8988T (cell line): ENCODE measurements at regions not wholly inside any gene's neighbourhood (a gene's known extent, or its start where the extent isn't known, plus 50 kb on each side); places are given as distances from the start of the nearest gene placed in this dataset.
A peak's percentile ranks its signal among the peaks of the same experiment; 100 is the strongest.
"Not testable (repeated sequence)": the region's sequence is repeated elsewhere in the genome, so short reads cannot be mapped to it uniquely, and the experiment has no call there.

Source experiments
- DNase-seq: peaks from one replicate; pipeline ENCODE4 v3.0.0; 2011

- DNase-seq: no peak
These were observed 280.4 kb downstream of the AEBP2 start for GRCh38 chr12:19719672-19720071.

GRCh38 chr12:19726122-19726521, 286.8 kb downstream of the AEBP2 start:
- no peak for DNase-seq

- DNase-seq: no peak
These were observed 287.3 kb downstream of the AEBP2 start for GRCh38 chr12:19726592-19726991.

GRCh38 chr12:19737019-19737418, 297.7 kb downstream of the AEBP2 start:
- no peak for DNase-seq

GRCh38 chr12:19739195-19739776, 300.0 kb downstream of the AEBP2 start:
- DNase-seq: peak; percentile 21

- DNase-seq: no peak
These were observed 301.3 kb downstream of the AEBP2 start for GRCh38 chr12:19740472-19741131.

- no peak for DNase-seq
These were observed 301.8 kb downstream of the AEBP2 start for GRCh38 chr12:19741132-19741489.

GRCh38 chr12:19744705-19745218, 305.5 kb downstream of the AEBP2 start:
- DNase-seq: no peak

GRCh38 chr12:19746471-19746870, 307.2 kb downstream of the AEBP2 start:
- no peak for DNase-seq

GRCh38 chr12:19749906-19750574, 310.7 kb downstream of the AEBP2 start:
- DNase-seq: no peak

- no peak for DNase-seq
These were observed 311.8 kb downstream of the AEBP2 start for GRCh38 chr12:19751078-19751477.

GRCh38 chr12:19752712-19753111, 313.4 kb downstream of the AEBP2 start:
- DNase-seq: no peak

- no peak for DNase-seq
These were observed 315.8 kb downstream of the AEBP2 start for GRCh38 chr12:19755136-19755535.

GRCh38 chr12:19757317-19757877, 318.1 kb downstream of the AEBP2 start:
- no peak for DNase-seq

GRCh38 chr12:19759227-19759626, 319.9 kb downstream of the AEBP2 start:
- DNase-seq: no peak

GRCh38 chr12:19760611-19761010, 321.3 kb downstream of the AEBP2 start:
- DNase-seq: no peak

GRCh38 chr12:19761463-19761862, 322.2 kb downstream of the AEBP2 start:
- DNase-seq: no peak

- no peak for DNase-seq
These were observed 324.2 kb downstream of the AEBP2 start for GRCh38 chr12:19763488-19763887.

- no peak for DNase-seq
These were observed 325.1 kb downstream of the AEBP2 start for GRCh38 chr12:19764408-19764807.

GRCh38 chr12:19771858-19772257, 332.6 kb downstream of the AEBP2 start:
- DNase-seq: no peak

GRCh38 chr12:19772776-19773175, 333.5 kb downstream of the AEBP2 start:
- DNase-seq: no peak

GRCh38 chr12:19775241-19775640, 335.9 kb downstream of the AEBP2 start:
- DNase-seq: no peak

- not testable (repeated sequence) for DNase-seq
These were observed 336.7 kb downstream of the AEBP2 start for GRCh38 chr12:19775976-19776375.

- DNase-seq: no peak
These were observed 338.9 kb downstream of the AEBP2 start for GRCh38 chr12:19778172-19778571.
